ENCODE measurements at regions not wholly inside any gene's neighbourhood (a gene's known extent, or its start where the extent isn't known, plus 50 kb on each side); places are given as distances from the start of the nearest gene placed in this dataset.

DNA sequence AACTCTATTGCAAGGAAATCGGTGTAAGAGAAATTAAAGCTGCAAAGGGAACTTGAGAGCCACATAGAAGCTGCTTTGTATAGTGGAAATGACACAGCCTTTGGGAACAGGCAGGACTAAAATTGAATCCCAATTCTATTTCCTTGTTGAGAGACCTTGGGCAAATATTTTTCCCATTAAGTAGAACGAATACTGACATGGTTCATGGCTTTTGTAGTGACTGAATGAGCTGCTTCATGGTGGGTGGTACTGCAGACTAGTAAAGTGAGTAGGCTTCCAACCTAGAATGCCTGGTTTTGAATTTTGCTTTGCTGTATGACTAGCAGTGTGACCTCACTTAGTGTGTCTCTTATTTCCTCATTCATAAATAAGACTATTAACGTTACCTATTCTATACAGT lies 182.2 kb upstream of the KCNIP4 start:
- no peak for DNase-seq (ENCODE audit: low read depth, low spot score)
- H3K4me1 Mint-ChIP-seq = peaks cover 8% of the 10 kb centered on the region
- H3K27me3 Mint-ChIP-seq (ENCODE audit: low read depth) = no peaks in the 10 kb centered on the region
- H3K27ac Mint-ChIP-seq (ENCODE audit: unreplicated experiment) = no peak overlapping the region
- H3K9me3 Mint-ChIP-seq = peaks cover 2% of the 10 kb centered on the region
- no peak for TF ChIP-seq CTCF (conservative IDR thresholded peaks at IDR 0.05)
- no peak overlapping the region for H3K4me3 Mint-ChIP-seq
- H3K36me3 Mint-ChIP-seq (ENCODE audit: low read depth) = no peaks in the 10 kb centered on the region

DNA sequence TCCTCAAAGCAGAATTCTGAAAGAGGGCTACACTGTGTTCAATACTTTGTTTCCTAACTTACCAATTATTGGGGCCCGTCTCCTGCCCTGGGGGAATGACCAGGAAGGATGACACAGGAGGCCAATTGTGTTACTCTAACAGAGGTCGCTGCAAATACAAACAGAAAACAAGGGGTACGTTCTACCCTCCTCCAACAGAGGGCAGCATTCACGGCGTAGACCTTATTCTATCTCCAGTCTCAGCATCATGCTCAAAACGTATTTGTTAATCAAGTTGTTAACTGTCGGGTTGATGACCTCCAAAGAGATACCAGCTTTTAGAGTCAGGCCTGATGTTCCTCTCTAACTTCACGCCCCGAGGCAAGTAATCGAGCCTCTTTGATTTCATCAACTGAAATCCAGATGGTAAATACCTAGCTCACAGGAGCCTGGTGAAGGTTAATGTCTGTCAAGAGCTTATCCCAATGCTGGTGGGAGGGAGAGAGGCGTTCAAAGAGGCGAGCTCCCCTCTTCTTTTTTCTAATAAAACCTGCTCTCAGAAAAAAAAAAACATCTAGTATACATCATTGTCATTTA lies 181.0 kb upstream of the KCNIP4 start:
- Mint-ChIP-seq H3K9me3 (peaks cover 5% of the 10 kb centered on the region), H3K4me1 (peaks cover 8% of the 10 kb centered on the region), H3K27me3 (ENCODE audit: low read depth) (no peaks in the 10 kb centered on the region), H3K27ac (ENCODE audit: unreplicated experiment) (no peak overlapping the region), H3K4me3 (no peak overlapping the region), H3K36me3 (ENCODE audit: low read depth) (no peaks in the 10 kb centered on the region)
- peak; percentile 45 for DNase-seq (ENCODE audit: low read depth, low spot score)
- peak; percentile 68 for TF ChIP-seq CTCF (conservative IDR thresholded peaks at IDR 0.05)

GRCh38 chr4:22122062-22122461 lies 173.5 kb upstream of the KCNIP4 start:
- no peak for DNase-seq (ENCODE audit: low read depth, low spot score)
- H3K9me3 Mint-ChIP-seq = peaks cover 18% of the 10 kb centered on the region
- peaks cover 8% of the 10 kb centered on the region for H3K36me3 Mint-ChIP-seq (ENCODE audit: low read depth)
- no peak for TF ChIP-seq CTCF (conservative IDR thresholded peaks at IDR 0.05)
- H3K27ac Mint-ChIP-seq (ENCODE audit: unreplicated experiment) = no peak overlapping the region
- no peak overlapping the region for H3K4me3 Mint-ChIP-seq
- H3K4me1 Mint-ChIP-seq = no peaks in the 10 kb centered on the region
- no peaks in the 10 kb centered on the region for H3K27me3 Mint-ChIP-seq (ENCODE audit: low read depth)

GRCh38 chr4:22115262-22115661 lies 166.7 kb upstream of the KCNIP4 start:
- H3K27me3 Mint-ChIP-seq (ENCODE audit: low read depth) = no peaks in the 10 kb centered on the region
- no peaks in the 10 kb centered on the region for H3K36me3 Mint-ChIP-seq (ENCODE audit: low read depth)
- no peak overlapping the region for H3K4me3 Mint-ChIP-seq

DNA sequence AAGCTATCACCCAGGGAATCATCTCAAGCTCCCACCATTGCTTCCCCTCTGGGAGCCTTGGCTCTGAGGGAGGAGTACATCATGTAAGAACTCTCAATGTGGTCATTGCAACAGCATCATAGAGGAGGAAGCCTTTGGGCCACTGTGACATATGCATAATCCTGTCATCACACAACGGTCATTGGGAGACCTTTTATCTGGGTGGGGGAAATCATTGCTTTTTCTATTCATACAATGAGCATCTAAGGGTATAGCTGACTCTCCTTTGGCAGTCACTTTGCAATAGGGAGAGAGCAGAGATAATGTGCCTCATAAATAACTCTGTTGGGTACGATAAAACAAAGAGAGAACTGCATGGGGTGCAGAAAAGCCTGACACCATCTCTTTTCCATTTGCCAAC lies 155.2 kb upstream of the KCNIP4 start:
- Mint-ChIP-seq H3K9me3 (no peaks in the 10 kb centered on the region), H3K36me3 (ENCODE audit: low read depth) (no peaks in the 10 kb centered on the region), H3K4me3 (no peak overlapping the region), H3K4me1 (peaks cover 12% of the 10 kb centered on the region), H3K27ac (ENCODE audit: unreplicated experiment) (no peak overlapping the region), H3K27me3 (ENCODE audit: low read depth) (no peaks in the 10 kb centered on the region)
- TF ChIP-seq CTCF (conservative IDR thresholded peaks at IDR 0.05) = no peak
- DNase-seq (ENCODE audit: low read depth, low spot score) = no peak

More at GRCh38 chr4:22115262-22115661, 166.7 kb upstream of the KCNIP4 start:
- H3K27ac Mint-ChIP-seq (ENCODE audit: unreplicated experiment) = no peak overlapping the region
- no peaks in the 10 kb centered on the region for H3K9me3 Mint-ChIP-seq
- H3K4me1 Mint-ChIP-seq = no peaks in the 10 kb centered on the region
- no peak for DNase-seq (ENCODE audit: low read depth, low spot score)
- no peak for TF ChIP-seq CTCF (conservative IDR thresholded peaks at IDR 0.05)
